ENCODE measurements at regions not wholly inside any gene's neighbourhood (a gene's known extent, or its start where the extent isn't known, plus 50 kb on each side); places are given as distances from the start of the nearest gene placed in this dataset.

GRCh38 chr15:29571792-29572431, 250.4 kb downstream of the TJP1 start:
- Histone ChIP-seq H4K20me1 (ENCODE audit: insufficient read depth) (no peaks in the 10 kb centered on the region), H3K9me3 (ENCODE audit: low read depth) (no peaks in the 10 kb centered on the region), H3K4me2 (ENCODE audit: unreplicated experiment) (no peak overlapping the region), H3K4me3 (no peak overlapping the region), H3K9me2 (ENCODE audit: insufficient read depth) (no peaks in the 10 kb centered on the region), H3F3A (ENCODE audit: insufficient read depth) (no peaks in the 10 kb centered on the region), H3K36me3 (ENCODE audit: low read depth) (no peaks in the 10 kb centered on the region), H3K4me1 (ENCODE audit: insufficient read depth) (no peaks in the 10 kb centered on the region), H2AFZ (no peak overlapping the region), H3K27ac (no peak overlapping the region), H3K79me2 (ENCODE audit: insufficient read depth) (no peaks in the 10 kb centered on the region), H3K9ac (no peak overlapping the region), H3K27me3 (replicated peaks; ENCODE audit: insufficient read depth) (peaks cover 68% of the 10 kb centered on the region)
- 1 to 4% methylated on average over 14 of the region's 14 CpGs for WGBS, 2 experiments (ENCODE audit: low coverage in 1 of 2, low lambda C conversion rate in 2 of 2, missing lambda C conversion rate in 2 of 2)
- peak; percentile 10 for TF ChIP-seq EZH2 (IDR thresholded peaks at IDR 0.05; ENCODE audit: insufficient read depth, poor library complexity, severe bottlenecking)
- no peak for TF ChIP-seq EZH2phosphoT487 (IDR thresholded peaks at IDR 0.05; ENCODE audit: insufficient read depth, low read depth)
- in situ Hi-C loops (cut with MboI) = no loop called here
- peak; percentile 3 for DNase-seq

GRCh38 chr15:29570948-29571791, 251.1 kb downstream of the TJP1 start:
- Histone ChIP-seq H3K9ac (no peak overlapping the region), H3K36me3 (ENCODE audit: low read depth) (no peaks in the 10 kb centered on the region), H3K4me3 (no peak overlapping the region), H3K4me1 (ENCODE audit: insufficient read depth) (no peaks in the 10 kb centered on the region), H2AFZ (no peak overlapping the region), H3F3A (ENCODE audit: insufficient read depth) (no peaks in the 10 kb centered on the region), H3K9me2 (ENCODE audit: insufficient read depth) (no peaks in the 10 kb centered on the region), H3K79me2 (ENCODE audit: insufficient read depth) (no peaks in the 10 kb centered on the region), H3K4me2 (ENCODE audit: unreplicated experiment) (no peak overlapping the region), H3K27ac (no peak overlapping the region), H3K9me3 (ENCODE audit: low read depth) (no peaks in the 10 kb centered on the region), H4K20me1 (ENCODE audit: insufficient read depth) (no peaks in the 10 kb centered on the region), H3K27me3 (replicated peaks; ENCODE audit: insufficient read depth) (peaks cover 70% of the 10 kb centered on the region)
- peak; percentile 97 for TF ChIP-seq EZH2 (IDR thresholded peaks at IDR 0.05; ENCODE audit: insufficient read depth, poor library complexity, severe bottlenecking)
- TF ChIP-seq EZH2phosphoT487 (IDR thresholded peaks at IDR 0.05; ENCODE audit: insufficient read depth, low read depth) = 0 out of 2 replicates have a peak, but pooled peaks have one; percentile 77
- 5 to 9% methylated on average over 34 to 40 of the region's 85 CpGs for WGBS, 2 experiments (ENCODE audit: low coverage in 1 of 2, low lambda C conversion rate in 2 of 2, missing lambda C conversion rate in 2 of 2)
- DNase-seq = peak; percentile 18
- in situ Hi-C loops (cut with MboI) = no loop called here

GRCh38 chr15:29570121-29570947, 251.9 kb downstream of the TJP1 start:
- in situ Hi-C loops (cut with MboI) = no loop called here
- no peak for TF ChIP-seq EZH2phosphoT487 (IDR thresholded peaks at IDR 0.05; ENCODE audit: insufficient read depth, low read depth)
- no peak for TF ChIP-seq EZH2 (IDR thresholded peaks at IDR 0.05; ENCODE audit: insufficient read depth, poor library complexity, severe bottlenecking)
- Histone ChIP-seq H3K9ac (no peak overlapping the region), H2AFZ (peak overlapping the region; percentile 60; the same call in 1 of the 2 replicates), H3K79me2 (ENCODE audit: insufficient read depth) (no peaks in the 10 kb centered on the region), H3F3A (ENCODE audit: insufficient read depth) (no peaks in the 10 kb centered on the region), H4K20me1 (ENCODE audit: insufficient read depth) (no peaks in the 10 kb centered on the region), H3K4me2 (ENCODE audit: unreplicated experiment) (no peak overlapping the region), H3K4me1 (ENCODE audit: insufficient read depth) (no peaks in the 10 kb centered on the region), H3K4me3 (peak overlapping the region; percentile 46), H3K27ac (no peak overlapping the region), H3K9me3 (ENCODE audit: low read depth) (no peaks in the 10 kb centered on the region), H3K36me3 (ENCODE audit: low read depth) (no peaks in the 10 kb centered on the region), H3K9me2 (ENCODE audit: insufficient read depth) (no peaks in the 10 kb centered on the region), H3K27me3 (replicated peaks; ENCODE audit: insufficient read depth) (peaks cover 69% of the 10 kb centered on the region)
- DNase-seq = peak; percentile 43
- WGBS, 2 experiments (ENCODE audit: low coverage in 1 of 2, low lambda C conversion rate in 2 of 2, missing lambda C conversion rate in 2 of 2) = 1 to 2% methylated on average over 35 to 63 of the region's 135 CpGs

DNA sequence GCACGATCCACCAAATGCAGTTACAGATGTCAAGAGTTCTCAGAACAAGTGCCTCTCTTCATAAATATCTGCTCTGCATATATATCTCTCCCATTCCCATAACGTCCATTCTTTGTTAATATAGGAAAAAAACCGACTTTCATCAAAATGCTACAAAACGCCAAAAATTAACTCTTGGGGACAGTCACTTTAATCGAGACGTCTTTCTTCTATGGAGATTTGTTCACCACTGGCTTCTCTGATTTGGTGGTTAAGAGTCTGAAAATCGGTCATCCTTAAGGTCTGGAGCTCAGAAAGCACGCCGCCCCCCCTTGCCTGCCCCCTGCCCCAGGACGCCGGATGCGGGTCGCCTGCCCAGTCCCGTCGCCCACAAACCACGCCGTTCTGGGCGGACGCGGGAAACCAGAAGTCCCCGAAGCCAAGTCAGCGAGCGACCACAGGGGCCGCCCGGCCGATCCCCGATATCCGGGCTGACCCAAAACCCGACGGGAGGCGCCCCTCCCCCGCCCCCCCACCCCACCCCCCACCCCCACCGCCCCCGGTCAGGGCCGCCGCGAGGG, 252.7 kb downstream of the TJP1 start:
- Histone ChIP-seq H3K4me3 (no peak overlapping the region), H3K9me2 (ENCODE audit: insufficient read depth) (no peaks in the 10 kb centered on the region), H2AFZ (no peak overlapping the region), H3K27ac (no peak overlapping the region), H3K4me2 (ENCODE audit: unreplicated experiment) (no peak overlapping the region), H3K4me1 (ENCODE audit: insufficient read depth) (no peaks in the 10 kb centered on the region), H3K27me3 (replicated peaks; ENCODE audit: insufficient read depth) (peaks cover 61% of the 10 kb centered on the region), H4K20me1 (ENCODE audit: insufficient read depth) (no peaks in the 10 kb centered on the region), H3K9ac (no peak overlapping the region), H3F3A (ENCODE audit: insufficient read depth) (no peaks in the 10 kb centered on the region), H3K79me2 (ENCODE audit: insufficient read depth) (no peaks in the 10 kb centered on the region), H3K9me3 (ENCODE audit: low read depth) (no peaks in the 10 kb centered on the region), H3K36me3 (ENCODE audit: low read depth) (no peaks in the 10 kb centered on the region)
- DNase-seq = no peak
- 1 to 7% methylated on average over 14 to 36 of the region's 37 CpGs for WGBS, 2 experiments (ENCODE audit: low coverage in 1 of 2, low lambda C conversion rate in 2 of 2, missing lambda C conversion rate in 2 of 2)
- TF ChIP-seq EZH2phosphoT487 (IDR thresholded peaks at IDR 0.05; ENCODE audit: insufficient read depth, low read depth) = no peak
- TF ChIP-seq EZH2 (IDR thresholded peaks at IDR 0.05; ENCODE audit: insufficient read depth, poor library complexity, severe bottlenecking) = peak; percentile 93
- in situ Hi-C loops (cut with MboI) = no loop called here
